ENCODE measurements at regions not wholly inside any gene's neighbourhood (a gene's known extent, or its start where the extent isn't known, plus 50 kb on each side); places are given as distances from the start of the nearest gene placed in this dataset.

- Histone ChIP-seq H3K27ac (ENCODE audit: low read length) (no peak overlapping the region), H3K9ac (ENCODE audit: low read length) (no peak overlapping the region), H3K4me1 (ENCODE audit: control insufficient read depth, low read depth, low read length) (peaks cover 14% of the 10 kb centered on the region), H3K9me3 (ENCODE audit: control insufficient read depth, low read depth, low read length) (no peaks in the 10 kb centered on the region), H3K36me3 (ENCODE audit: control insufficient read depth, low read depth, low read length) (no peaks in the 10 kb centered on the region), H3K4me3 (ENCODE audit: low read length) (no peak overlapping the region), H3K27me3 (ENCODE audit: control insufficient read depth, insufficient read depth, low read length) (no peaks in the 10 kb centered on the region)
These were observed 74.1 kb upstream of the CADM1 start for GRCh38 chr11:115578275-115578674.

GRCh38 chr11:115577701-115578100 is 73.5 kb upstream of the CADM1 start:
- Histone ChIP-seq H3K36me3 (ENCODE audit: control insufficient read depth, low read depth, low read length) (no peaks in the 10 kb centered on the region), H3K27ac (ENCODE audit: low read length) (no peak overlapping the region), H3K4me1 (ENCODE audit: control insufficient read depth, low read depth, low read length) (peaks cover 14% of the 10 kb centered on the region), H3K4me3 (ENCODE audit: low read length) (no peak overlapping the region), H3K9me3 (ENCODE audit: control insufficient read depth, low read depth, low read length) (no peaks in the 10 kb centered on the region), H3K9ac (ENCODE audit: low read length) (no peak overlapping the region), H3K27me3 (ENCODE audit: control insufficient read depth, insufficient read depth, low read length) (no peaks in the 10 kb centered on the region)

- Histone ChIP-seq H3K27ac (ENCODE audit: low read length) (no peak overlapping the region), H3K27me3 (ENCODE audit: control insufficient read depth, insufficient read depth, low read length) (no peaks in the 10 kb centered on the region), H3K9ac (ENCODE audit: low read length) (no peak overlapping the region), H3K4me3 (ENCODE audit: low read length) (no peak overlapping the region), H3K36me3 (ENCODE audit: control insufficient read depth, low read depth, low read length) (no peaks in the 10 kb centered on the region), H3K4me1 (ENCODE audit: control insufficient read depth, low read depth, low read length) (peaks cover 12% of the 10 kb centered on the region), H3K9me3 (ENCODE audit: control insufficient read depth, low read depth, low read length) (no peaks in the 10 kb centered on the region)
These were observed 72.6 kb upstream of the CADM1 start for GRCh38 chr11:115576606-115577380.

- no peaks in the 10 kb centered on the region for H3K27me3 ChIP-seq (ENCODE audit: control insufficient read depth, insufficient read depth, low read length)
- H3K9me3 ChIP-seq (ENCODE audit: control insufficient read depth, low read depth, low read length): no peaks in the 10 kb centered on the region
- no peak overlapping the region for H3K4me3 ChIP-seq (ENCODE audit: low read length)
- no peak overlapping the region for H3K9ac ChIP-seq (ENCODE audit: low read length)
- no peaks in the 10 kb centered on the region for H3K4me1 ChIP-seq (ENCODE audit: control insufficient read depth, low read depth, low read length)
- no peak overlapping the region for H3K27ac ChIP-seq (ENCODE audit: low read length)
- no peaks in the 10 kb centered on the region for H3K36me3 ChIP-seq (ENCODE audit: control insufficient read depth, low read depth, low read length)
These were observed 68.3 kb upstream of the CADM1 start for GRCh38 chr11:115572551-115572950.

GRCh38 chr11:115566180-115566764 is 62.1 kb upstream of the CADM1 start:
- Histone ChIP-seq H3K27me3 (ENCODE audit: control insufficient read depth, insufficient read depth, low read length) (no peaks in the 10 kb centered on the region), H3K27ac (ENCODE audit: low read length) (no peak overlapping the region), H3K4me3 (ENCODE audit: low read length) (no peak overlapping the region), H3K36me3 (ENCODE audit: control insufficient read depth, low read depth, low read length) (no peaks in the 10 kb centered on the region), H3K9me3 (ENCODE audit: control insufficient read depth, low read depth, low read length) (no peaks in the 10 kb centered on the region), H3K9ac (ENCODE audit: low read length) (no peak overlapping the region), H3K4me1 (ENCODE audit: control insufficient read depth, low read depth, low read length) (no peaks in the 10 kb centered on the region)

- no peaks in the 10 kb centered on the region for H3K27me3 ChIP-seq (ENCODE audit: control insufficient read depth, insufficient read depth, low read length)
- H3K9ac ChIP-seq (ENCODE audit: low read length): no peak overlapping the region
- no peaks in the 10 kb centered on the region for H3K9me3 ChIP-seq (ENCODE audit: control insufficient read depth, low read depth, low read length)
- H3K4me1 ChIP-seq (ENCODE audit: control insufficient read depth, low read depth, low read length): no peaks in the 10 kb centered on the region
- no peak overlapping the region for H3K4me3 ChIP-seq (ENCODE audit: low read length)
- no peak overlapping the region for H3K27ac ChIP-seq (ENCODE audit: low read length)
- no peaks in the 10 kb centered on the region for H3K36me3 ChIP-seq (ENCODE audit: control insufficient read depth, low read depth, low read length)
These were observed 60.6 kb upstream of the CADM1 start for GRCh38 chr11:115564851-115565250.

GRCh38 chr11:115561116-115561515 is 56.9 kb upstream of the CADM1 start:
- Histone ChIP-seq H3K27ac (ENCODE audit: low read length) (no peak overlapping the region), H3K9me3 (ENCODE audit: control insufficient read depth, low read depth, low read length) (no peaks in the 10 kb centered on the region), H3K36me3 (ENCODE audit: control insufficient read depth, low read depth, low read length) (no peaks in the 10 kb centered on the region), H3K27me3 (ENCODE audit: control insufficient read depth, insufficient read depth, low read length) (no peaks in the 10 kb centered on the region), H3K4me3 (ENCODE audit: low read length) (no peak overlapping the region), H3K9ac (ENCODE audit: low read length) (no peak overlapping the region), H3K4me1 (ENCODE audit: control insufficient read depth, low read depth, low read length) (peaks cover 3% of the 10 kb centered on the region)

GRCh38 chr11:115558635-115559034 is 54.4 kb upstream of the CADM1 start:
- no peaks in the 10 kb centered on the region for H3K36me3 ChIP-seq (ENCODE audit: control insufficient read depth, low read depth, low read length)
- H3K4me1 ChIP-seq (ENCODE audit: control insufficient read depth, low read depth, low read length): peaks cover 3% of the 10 kb centered on the region
- no peaks in the 10 kb centered on the region for H3K9me3 ChIP-seq (ENCODE audit: control insufficient read depth, low read depth, low read length)
- no peaks in the 10 kb centered on the region for H3K27me3 ChIP-seq (ENCODE audit: control insufficient read depth, insufficient read depth, low read length)
- H3K27ac ChIP-seq (ENCODE audit: low read length): no peak overlapping the region
- H3K9ac ChIP-seq (ENCODE audit: low read length): no peak overlapping the region
- no peak overlapping the region for H3K4me3 ChIP-seq (ENCODE audit: low read length)

- no peak overlapping the region for H3K4me3 ChIP-seq (ENCODE audit: low read length)
- H3K9ac ChIP-seq (ENCODE audit: low read length): no peak overlapping the region
- H3K27me3 ChIP-seq (ENCODE audit: control insufficient read depth, insufficient read depth, low read length): no peaks in the 10 kb centered on the region
- H3K4me1 ChIP-seq (ENCODE audit: control insufficient read depth, low read depth, low read length): peaks cover 3% of the 10 kb centered on the region
- no peaks in the 10 kb centered on the region for H3K9me3 ChIP-seq (ENCODE audit: control insufficient read depth, low read depth, low read length)
- no peaks in the 10 kb centered on the region for H3K36me3 ChIP-seq (ENCODE audit: control insufficient read depth, low read depth, low read length)
- H3K27ac ChIP-seq (ENCODE audit: low read length): no peak overlapping the region
These were observed 53.5 kb upstream of the CADM1 start for GRCh38 chr11:115557681-115558080.

- H3K27me3 ChIP-seq (ENCODE audit: control insufficient read depth, insufficient read depth, low read length): no peaks in the 10 kb centered on the region
- no peak overlapping the region for H3K4me3 ChIP-seq (ENCODE audit: low read length)
- H3K4me1 ChIP-seq (ENCODE audit: control insufficient read depth, low read depth, low read length): peaks cover 3% of the 10 kb centered on the region
- no peak overlapping the region for H3K9ac ChIP-seq (ENCODE audit: low read length)
- no peak overlapping the region for H3K27ac ChIP-seq (ENCODE audit: low read length)
- H3K9me3 ChIP-seq (ENCODE audit: control insufficient read depth, low read depth, low read length): no peaks in the 10 kb centered on the region
- H3K36me3 ChIP-seq (ENCODE audit: control insufficient read depth, low read depth, low read length): no peaks in the 10 kb centered on the region
These were observed 52.8 kb upstream of the CADM1 start for GRCh38 chr11:115556984-115557383.

- Histone ChIP-seq H3K27ac (ENCODE audit: low read length) (no peak overlapping the region), H3K4me1 (ENCODE audit: control insufficient read depth, low read depth, low read length) (peaks cover 3% of the 10 kb centered on the region), H3K36me3 (ENCODE audit: control insufficient read depth, low read depth, low read length) (no peaks in the 10 kb centered on the region), H3K4me3 (ENCODE audit: low read length) (no peak overlapping the region), H3K27me3 (ENCODE audit: control insufficient read depth, insufficient read depth, low read length) (no peaks in the 10 kb centered on the region), H3K9me3 (ENCODE audit: control insufficient read depth, low read depth, low read length) (no peaks in the 10 kb centered on the region), H3K9ac (ENCODE audit: low read length) (no peak overlapping the region)
These were observed 51.3 kb upstream of the CADM1 start for GRCh38 chr11:115555336-115556090.

Data from iPS-18a (cell line).